K562 (cell line): ENCODE measurements at regions not wholly inside any gene's neighbourhood (a gene's known extent, or its start where the extent isn't known, plus 50 kb on each side); places are given as distances from the start of the nearest gene placed in this dataset.

Experiments
- ATAC-seq: fragments of 200-7000 bp; cut with Tn5 transposase; 3 replicates; pipeline ENCODE4 v1.9.1; 2020; ENCODE audit warnings: moderate library complexity
- BruUV-seq: library from RNA; stranded (reverse); fragments of 400-500 nt; replicated peaks from 2 replicates; lab custom pipeline; 2021; lab: Mats Ljungman, UMichigan
- CTCF ChIA-PET: fragments of 300-600 bp; formaldehyde crosslinking; extraction: SDS; loops from one replicate; lab custom pipeline; 2021; ENCODE audit warnings: low intra/inter-chr PET ratio; lab: Yijun Ruan, JAX
- POLR2A ChIA-PET: fragments of 300-600, 350-650 bp; sonication (Branson Sonifier 250); formaldehyde crosslinking; extraction: SDS; loops from one replicate; lab custom pipeline; 2021; ENCODE audit warnings: antibody characterized with exemption, inconsistent platforms; lab: Yijun Ruan, JAX
- DNase-seq, 4 experiments: peaks; one replicate each; pipeline versions ENCODE4 v3.0.0 to v3.0.0-alpha.2; 2011 to 2018; ENCODE audit warnings: low spot score in 3 of 4, mixed read lengths in 3 of 4; ENCODE audit errors: extremely low read depth in 1 of 4
- FAIRE-seq: peaks from 2 replicates; lab custom pipeline; 2011; peaks lifted over from hg19 to GRCh38; lab: Jason Lieb, UNC
- H2AFZ ChIP-seq: 2 replicates; pipeline ENCODE4 v1.6.0; 2011; ENCODE audit warnings: low read depth, low read length, control low read depth, inconsistent platforms
- H3K27ac ChIP-seq: fragments of 200-600 bp; 3 replicates; pipeline ENCODE4 v1.8.0; 2011; ENCODE audit warnings: low read depth, mild to moderate bottlenecking, control low read depth, inconsistent platforms, low read length, moderate library complexity, mixed read lengths; ENCODE audit errors: extremely low read depth
- H3K27me3 ChIP-seq, 2 experiments: fragments of 300-600 bp in 1 of 2; 2 replicates in 1 of 2; 3 replicates in 1 of 2; pipeline versions ENCODE4 v1.6.0 to v1.8.0; 2011; ENCODE audit warnings: inconsistent platforms in 2 of 2, low read length in 2 of 2, mild to moderate bottlenecking in 1 of 2, mixed read lengths in 1 of 2, moderate library complexity in 1 of 2; ENCODE audit not compliant: control insufficient read depth in 2 of 2, insufficient read depth in 2 of 2
- H3K36me3 ChIP-seq: fragments of 300-600 bp; 3 replicates; pipeline ENCODE4 v1.8.0; 2011; ENCODE audit warnings: mild to moderate bottlenecking, low read length, inconsistent platforms; ENCODE audit not compliant: control insufficient read depth, insufficient read depth
- H3K4me1 ChIP-seq, 2 experiments: fragments of 200-600 bp in 1 of 2; replicated peaks in 1 of 2; 2 replicates in 1 of 2; 3 replicates in 1 of 2; pipeline versions ENCODE4 v1.5.1 to v1.8.0; 2011; ENCODE audit warnings: inconsistent platforms in 2 of 2, low read length in 2 of 2, mild to moderate bottlenecking in 1 of 2, mixed read lengths in 1 of 2, moderate library complexity in 1 of 2; ENCODE audit not compliant: control insufficient read depth in 2 of 2, insufficient read depth in 2 of 2
- H3K4me2 ChIP-seq: 2 replicates; pipeline ENCODE4 v1.6.1; 2011; ENCODE audit warnings: low read length, control low read depth, inconsistent platforms, mixed read lengths; ENCODE audit not compliant: insufficient read depth
- H3K4me3 ChIP-seq: fragments of 200-600 bp; sonication (generic), shearing (Covaris generic); 2 replicates; pipeline ENCODE4 v1.5.1; 2016; ENCODE audit warnings: control low read depth, inconsistent platforms
- H3K79me2 ChIP-seq: fragments of 200-600 bp; 3 replicates; pipeline ENCODE4 v1.8.0; 2011; ENCODE audit warnings: low read length, inconsistent platforms; ENCODE audit not compliant: control insufficient read depth, insufficient read depth
- H3K9ac ChIP-seq, 2 experiments: 2 replicates each; pipeline versions ENCODE4 v1.6.0 to v1.6.1; 2011; ENCODE audit warnings: low read depth in 2 of 2, low read length in 2 of 2, control low read depth in 1 of 2, inconsistent platforms in 1 of 2, mild to moderate bottlenecking in 1 of 2, mixed read lengths in 1 of 2; ENCODE audit not compliant: insufficient read depth in 1 of 2
- H3K9me1 ChIP-seq: one replicate; pipeline ENCODE4 v1.6.0; 2011; ENCODE audit warnings: inconsistent platforms, mild to moderate bottlenecking, low read length, moderate library complexity; ENCODE audit not compliant: control insufficient read depth, insufficient read depth
- H3K9me3 ChIP-seq: replicated peaks from 2 replicates; pipeline ENCODE4 v1.5.1; 2011; ENCODE audit warnings: low read depth, low read length, inconsistent platforms; ENCODE audit not compliant: control insufficient read depth, insufficient read depth
- H4K20me1 ChIP-seq: replicated peaks from 2 replicates; pipeline ENCODE4 v1.6.1; 2011; ENCODE audit warnings: low read length, inconsistent platforms, mixed read lengths; ENCODE audit not compliant: control insufficient read depth, insufficient read depth
- CEBPG ChIP-seq, 3 experiments: fragments of 200-800 bp in 1 of 3; sonication (Bioruptor generic) in 1 of 3; sonication (generic) in 1 of 3; formaldehyde crosslinking in 1 of 3; IDR thresholded peaks in 2 of 3; conservative IDR thresholded peaks in 1 of 3; 2 replicates each; pipeline versions ENCODE4 v1.6.1 to v1.8.0; 2016 to 2022; ENCODE audit warnings: missing compliant biosample characterization in 2 of 3, missing genetic modification characterization in 2 of 3, mild to moderate bottlenecking in 1 of 3, missing genetic modification reagents in 1 of 3
- CHAMP1 ChIP-seq: fragments of 450-650 bp; IDR thresholded peaks from 2 replicates; pipeline ENCODE4 v1.6.1; 2016; ENCODE audit warnings: mild to moderate bottlenecking
- DLX4 ChIP-seq: fragments of 250-450 bp; sonication (Bioruptor Pico); IDR thresholded peaks from 2 replicates; pipeline ENCODE4 v1.6.1; 2021; ENCODE audit warnings: mild to moderate bottlenecking
- KLF1 ChIP-seq: fragments of 450-650 bp; IDR thresholded peaks from 2 replicates; pipeline ENCODE4 v1.6.1; 2016; ENCODE audit warnings: missing genetic modification characterization, missing compliant biosample characterization
- NFIX ChIP-seq: fragments of 250-450 bp; sonication (Bioruptor Pico); IDR thresholded peaks from 2 replicates; pipeline ENCODE4 v1.4.0; 2020; ENCODE audit warnings: low read depth, mild to moderate bottlenecking, moderate library complexity
- POLR2AphosphoS2 ChIP-seq: IDR thresholded peaks from 2 replicates; pipeline ENCODE4 v1.6.1; 2012; ENCODE audit warnings: low read length, improper control_type of control experiment
- POLR2B ChIP-seq: fragments of 450-650 bp; IDR thresholded peaks from 2 replicates; pipeline ENCODE4 v1.6.1; 2018; ENCODE audit warnings: low read depth; ENCODE audit not compliant: partially characterized antibody
- RBM14 ChIP-seq: fragments of 200-400 bp; formaldehyde crosslinking; IDR thresholded peaks from 2 replicates; pipeline ENCODE4 v1.6.1; 2018; ENCODE audit warnings: low read depth, mild to moderate bottlenecking, low read length, moderate library complexity, borderline replicate concordance; ENCODE audit not compliant: insufficient read depth
- RBM39 ChIP-seq: fragments of 200-400 bp; formaldehyde crosslinking; optimal IDR thresholded peaks from 2 replicates; pipeline ENCODE3; 2018; ENCODE audit warnings: low read depth, low read length
- TCF3 ChIP-seq: sonication (generic); formaldehyde crosslinking; IDR thresholded peaks from 2 replicates; pipeline ENCODE4 v1.4.0; 2020; ENCODE audit warnings: mild to moderate bottlenecking, missing genetic modification reagents
- ZBED1 ChIP-seq: IDR thresholded peaks from 2 replicates; pipeline ENCODE4 v1.6.1; 2014
- ZBTB49 ChIP-seq: sonication (generic); formaldehyde crosslinking; IDR thresholded peaks from 2 replicates; pipeline ENCODE4 v1.8.0; 2022; ENCODE audit warnings: missing genetic modification reagents, mild to moderate bottlenecking, borderline replicate concordance
- ZNF76 ChIP-seq: fragments of 250-450 bp; sonication (Bioruptor Pico); IDR thresholded peaks from 2 replicates; pipeline ENCODE4 v1.4.0; 2020; ENCODE audit warnings: mild to moderate bottlenecking, moderate library complexity, borderline replicate concordance
- WGBS: fragments of 100-300 bp; shearing (Covaris generic); methylation state at CpG from one replicate; pipeline ENCODE4 v1.1.6; 2016; ENCODE audit warnings: low coverage, mixed read lengths; ENCODE audit not compliant: insufficient coverage; ENCODE audit errors: missing lambda C conversion rate; 5-methylcytosine and 5-hydroxymethylcytosine counted together
- in situ Hi-C: fragments of 300-500 bp; cut with MboI; formaldehyde crosslinking; loops from 4 replicates; pipeline ENCODE4 v1.15.0; 2018; ENCODE audit warnings: inconsistent platforms, mixed read lengths
- intact Hi-C: fragments of 100-400 bp; cut with micrococcal nuclease; formaldehyde crosslinking; loops from 2 replicates; pipeline ENCODE4 v1.14.2; 2022

- no peaks in the 10 kb centered on the region for H3K9me3 ChIP-seq
- no peaks in the 10 kb centered on the region for H3K79me2 ChIP-seq
- H3K4me3 ChIP-seq = no peak overlapping the region
- H2AFZ ChIP-seq = no peak overlapping the region
- 0% methylated on average over 4 of the region's 4 CpGs for WGBS
- H3K9ac ChIP-seq = no peak overlapping the region
- intact Hi-C loops = no loop called here
- no peaks in the 10 kb centered on the region for H3K36me3 ChIP-seq
- FAIRE-seq (no peak), ATAC-seq (no peak), DNase-seq (no peak)
- H3K4me2 ChIP-seq = no peak overlapping the region
- ChIA-PET CTCF (no interaction called here), POLR2A (interaction anchor here (0.6 to 0.9 kb wide), 2 partner anchors 11 to 159 kb away, joined by 3 to 5 read pairs; no protein-coding TSS in a partner anchor)
- H3K9me1 ChIP-seq = no peaks in the 10 kb centered on the region
- no peaks in the 10 kb centered on the region for H4K20me1 ChIP-seq
- in situ Hi-C loops = no loop called here
- H3K27me3 ChIP-seq = 0 out of 5 replicates have a peak, but pooled peaks cover 0 to 5% of the 10 kb centered on the region in 2 experiments
- no peaks in the 10 kb centered on the region; a peak in 1 of 5 replicates for H3K4me1 ChIP-seq
- no peak for TF ChIP-seq ZBTB49 (CRISPR knock-in tag)
- no peak for TF ChIP-seq CHAMP1
- TF ChIP-seq CEBPG (CRISPR knock-in tag; IDR thresholded peaks at IDR 0.05) = no peak
- TF ChIP-seq CEBPG (tag; conservative IDR thresholded peaks at IDR 0.05 in 1 of 2, IDR thresholded peaks at IDR 0.05 in 1 of 2) = no peak
- no peak for TF ChIP-seq NFIX (CRISPR knock-in tag)
- no peak for TF ChIP-seq RBM14
- no peak for TF ChIP-seq POLR2B
- no peak for TF ChIP-seq DLX4
- no peak for TF ChIP-seq ZBED1
- TF ChIP-seq POLR2AphosphoS2 = no peak
- no peak for TF ChIP-seq KLF1 (tag)
- TF ChIP-seq TCF3 (CRISPR knock-in tag) = no peak
- TF ChIP-seq RBM39 = no peak
- TF ChIP-seq ZNF76 (CRISPR knock-in tag) = no peak
- H3K27ac ChIP-seq = no peak overlapping the region
- BruUV-seq = no TSS peak
Observed at GRCh38 chr2:17166506-17166905, 351.7 kb downstream of the RAD51AP2 start.
